ENCODE measurements at regions not wholly inside any gene's neighbourhood (a gene's known extent, or its start where the extent isn't known, plus 50 kb on each side); places are given as distances from the start of the nearest gene placed in this dataset.

DNA sequence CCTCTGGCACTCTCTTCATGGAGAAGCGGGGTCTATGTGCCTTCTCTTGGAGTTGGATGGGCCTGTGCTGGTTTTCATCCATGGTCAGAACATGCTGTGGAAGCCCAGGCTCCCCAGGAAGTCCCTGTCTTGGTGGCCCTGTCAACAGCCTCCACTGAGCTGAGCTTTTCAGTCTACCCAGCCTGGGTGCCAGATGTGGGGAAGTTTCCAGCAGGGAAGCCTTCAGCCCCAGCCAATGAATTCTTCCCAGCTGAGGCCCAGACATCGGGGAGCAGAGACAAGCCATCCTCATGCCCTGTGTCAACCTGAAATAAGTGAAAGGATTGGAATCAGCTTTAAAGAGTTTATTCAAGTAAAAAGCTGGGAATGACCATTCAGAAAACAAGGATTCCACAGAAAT is 75.1 kb upstream of the PGBD5 start:
- TF ChIP-seq, protein P1, sequence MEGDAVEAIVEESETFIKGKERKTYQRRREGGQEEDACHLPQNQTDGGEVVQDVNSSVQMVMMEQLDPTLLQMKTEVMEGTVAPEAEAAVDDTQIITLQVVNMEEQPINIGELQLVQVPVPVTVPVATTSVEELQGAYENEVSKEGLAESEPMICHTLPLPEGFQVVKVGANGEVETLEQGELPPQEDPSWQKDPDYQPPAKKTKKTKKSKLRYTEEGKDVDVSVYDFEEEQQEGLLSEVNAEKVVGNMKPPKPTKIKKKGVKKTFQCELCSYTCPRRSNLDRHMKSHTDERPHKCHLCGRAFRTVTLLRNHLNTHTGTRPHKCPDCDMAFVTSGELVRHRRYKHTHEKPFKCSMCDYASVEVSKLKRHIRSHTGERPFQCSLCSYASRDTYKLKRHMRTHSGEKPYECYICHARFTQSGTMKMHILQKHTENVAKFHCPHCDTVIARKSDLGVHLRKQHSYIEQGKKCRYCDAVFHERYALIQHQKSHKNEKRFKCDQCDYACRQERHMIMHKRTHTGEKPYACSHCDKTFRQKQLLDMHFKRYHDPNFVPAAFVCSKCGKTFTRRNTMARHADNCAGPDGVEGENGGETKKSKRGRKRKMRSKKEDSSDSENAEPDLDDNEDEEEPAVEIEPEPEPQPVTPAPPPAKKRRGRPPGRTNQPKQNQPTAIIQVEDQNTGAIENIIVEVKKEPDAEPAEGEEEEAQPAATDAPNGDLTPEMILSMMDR (IDR thresholded peaks at IDR 0.05), result no peak
- TF ChIP-seq POLR2A (IDR thresholded peaks at IDR 0.05), result no peak
